ENCODE measurements at regions not wholly inside any gene's neighbourhood (a gene's known extent, or its start where the extent isn't known, plus 50 kb on each side); places are given as distances from the start of the nearest gene placed in this dataset.

DNA sequence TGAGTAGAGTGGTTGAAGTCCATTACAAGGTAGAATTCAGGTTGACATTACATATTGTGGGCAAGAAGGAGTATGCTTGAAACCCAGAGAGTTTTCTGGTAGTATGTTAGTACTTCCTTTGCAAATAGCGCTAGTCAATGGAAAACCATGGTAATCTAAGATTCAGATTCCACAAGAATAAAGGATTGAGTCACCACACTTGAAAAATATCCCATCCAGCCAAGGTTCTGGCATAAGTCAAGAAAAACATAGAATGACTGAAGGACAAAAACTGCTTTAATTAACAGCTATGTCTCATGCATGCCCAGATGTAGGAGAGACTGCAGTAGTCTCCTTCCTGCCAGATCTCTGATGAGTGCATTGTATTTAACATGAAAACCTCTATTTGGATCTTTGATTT is 469.8 kb downstream of the BMP2 start:
- no peak for DNase-seq (ENCODE audit: low spot score)
- Histone ChIP-seq H3K4me1 (ENCODE audit: control insufficient read depth in 4 of 4, insufficient read depth in 4 of 4, low read length in 3 of 4) (no peaks in the 10 kb centered on the region), H3K27ac (ENCODE audit: low read depth in 1 of 2, low read length in 2 of 2) (no peak overlapping the region), H3K36me3 (ENCODE audit: control insufficient read depth in 4 of 4, insufficient read depth in 3 of 4, low read depth in 1 of 4, low read length in 3 of 4) (no peaks in the 10 kb centered on the region), H3K4me3 (ENCODE audit: low read depth in 1 of 3, low read length in 3 of 3) (no peak overlapping the region), H3K27me3 (ENCODE audit: control insufficient read depth in 4 of 4, insufficient read depth in 4 of 4, low read length in 3 of 4) (no peaks in the 10 kb centered on the region), H3K9ac (ENCODE audit: low read depth in 1 of 2, low read length in 2 of 2) (no peak overlapping the region), H3K9me3 (ENCODE audit: control insufficient read depth in 4 of 4, low read length in 3 of 4) (peaks cover 1 to 8% (median 4%) of the 10 kb centered on the region in 4 donors)
- TF ChIP-seq HNF4G (IDR thresholded peaks at IDR 0.05) = no peak
- TF ChIP-seq, protein P1, sequence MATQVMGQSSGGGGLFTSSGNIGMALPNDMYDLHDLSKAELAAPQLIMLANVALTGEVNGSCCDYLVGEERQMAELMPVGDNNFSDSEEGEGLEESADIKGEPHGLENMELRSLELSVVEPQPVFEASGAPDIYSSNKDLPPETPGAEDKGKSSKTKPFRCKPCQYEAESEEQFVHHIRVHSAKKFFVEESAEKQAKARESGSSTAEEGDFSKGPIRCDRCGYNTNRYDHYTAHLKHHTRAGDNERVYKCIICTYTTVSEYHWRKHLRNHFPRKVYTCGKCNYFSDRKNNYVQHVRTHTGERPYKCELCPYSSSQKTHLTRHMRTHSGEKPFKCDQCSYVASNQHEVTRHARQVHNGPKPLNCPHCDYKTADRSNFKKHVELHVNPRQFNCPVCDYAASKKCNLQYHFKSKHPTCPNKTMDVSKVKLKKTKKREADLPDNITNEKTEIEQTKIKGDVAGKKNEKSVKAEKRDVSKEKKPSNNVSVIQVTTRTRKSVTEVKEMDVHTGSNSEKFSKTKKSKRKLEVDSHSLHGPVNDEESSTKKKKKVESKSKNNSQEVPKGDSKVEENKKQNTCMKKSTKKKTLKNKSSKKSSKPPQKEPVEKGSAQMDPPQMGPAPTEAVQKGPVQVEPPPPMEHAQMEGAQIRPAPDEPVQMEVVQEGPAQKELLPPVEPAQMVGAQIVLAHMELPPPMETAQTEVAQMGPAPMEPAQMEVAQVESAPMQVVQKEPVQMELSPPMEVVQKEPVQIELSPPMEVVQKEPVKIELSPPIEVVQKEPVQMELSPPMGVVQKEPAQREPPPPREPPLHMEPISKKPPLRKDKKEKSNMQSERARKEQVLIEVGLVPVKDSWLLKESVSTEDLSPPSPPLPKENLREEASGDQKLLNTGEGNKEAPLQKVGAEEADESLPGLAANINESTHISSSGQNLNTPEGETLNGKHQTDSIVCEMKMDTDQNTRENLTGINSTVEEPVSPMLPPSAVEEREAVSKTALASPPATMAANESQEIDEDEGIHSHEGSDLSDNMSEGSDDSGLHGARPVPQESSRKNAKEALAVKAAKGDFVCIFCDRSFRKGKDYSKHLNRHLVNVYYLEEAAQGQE (IDR thresholded peaks at IDR 0.05) = no peak
- no peak for TF ChIP-seq EGR1 (IDR thresholded peaks at IDR 0.05; ENCODE audit: low read depth in 2 of 2)
- TF ChIP-seq TAF1 (conservative IDR thresholded peaks at IDR 0.05) = no peak
- no peak for TF ChIP-seq RAD21 (IDR thresholded peaks at IDR 0.05)
- TF ChIP-seq, protein P2, sequence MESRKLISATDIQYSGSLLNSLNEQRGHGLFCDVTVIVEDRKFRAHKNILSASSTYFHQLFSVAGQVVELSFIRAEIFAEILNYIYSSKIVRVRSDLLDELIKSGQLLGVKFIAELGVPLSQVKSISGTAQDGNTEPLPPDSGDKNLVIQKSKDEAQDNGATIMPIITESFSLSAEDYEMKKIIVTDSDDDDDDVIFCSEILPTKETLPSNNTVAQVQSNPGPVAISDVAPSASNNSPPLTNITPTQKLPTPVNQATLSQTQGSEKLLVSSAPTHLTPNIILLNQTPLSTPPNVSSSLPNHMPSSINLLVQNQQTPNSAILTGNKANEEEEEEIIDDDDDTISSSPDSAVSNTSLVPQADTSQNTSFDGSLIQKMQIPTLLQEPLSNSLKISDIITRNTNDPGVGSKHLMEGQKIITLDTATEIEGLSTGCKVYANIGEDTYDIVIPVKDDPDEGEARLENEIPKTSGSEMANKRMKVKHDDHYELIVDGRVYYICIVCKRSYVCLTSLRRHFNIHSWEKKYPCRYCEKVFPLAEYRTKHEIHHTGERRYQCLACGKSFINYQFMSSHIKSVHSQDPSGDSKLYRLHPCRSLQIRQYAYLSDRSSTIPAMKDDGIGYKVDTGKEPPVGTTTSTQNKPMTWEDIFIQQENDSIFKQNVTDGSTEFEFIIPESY (IDR thresholded peaks at IDR 0.05) = no peak
- TF ChIP-seq HNF4A (conservative IDR thresholded peaks at IDR 0.05) = no peak
- no peak for TF ChIP-seq GABPA (IDR thresholded peaks at IDR 0.05 in 1 of 2, conservative IDR thresholded peaks at IDR 0.05 in 1 of 2)
- TF ChIP-seq MAX (IDR thresholded peaks at IDR 0.05) = no peak
- TF ChIP-seq SP1 (IDR thresholded peaks at IDR 0.05) = no peak
- no peak for TF ChIP-seq JUND (IDR thresholded peaks at IDR 0.05)
- TF ChIP-seq NR2F2 (IDR thresholded peaks at IDR 0.05) = no peak
- TF ChIP-seq, protein P3, sequence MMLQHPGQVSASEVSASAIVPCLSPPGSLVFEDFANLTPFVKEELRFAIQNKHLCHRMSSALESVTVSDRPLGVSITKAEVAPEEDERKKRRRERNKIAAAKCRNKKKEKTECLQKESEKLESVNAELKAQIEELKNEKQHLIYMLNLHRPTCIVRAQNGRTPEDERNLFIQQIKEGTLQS (IDR thresholded peaks at IDR 0.05) = no peak
- TF ChIP-seq FOXA1 (IDR thresholded peaks at IDR 0.05) = no peak
- TF ChIP-seq RXRA (IDR thresholded peaks at IDR 0.05) = no peak
- TF ChIP-seq YY1 (IDR thresholded peaks at IDR 0.05) = no peak
- no peak for TF ChIP-seq FOXA2 (IDR thresholded peaks at IDR 0.05)
- 86% methylated on average over 1 of the region's 1 CpG for WGBS

DNA sequence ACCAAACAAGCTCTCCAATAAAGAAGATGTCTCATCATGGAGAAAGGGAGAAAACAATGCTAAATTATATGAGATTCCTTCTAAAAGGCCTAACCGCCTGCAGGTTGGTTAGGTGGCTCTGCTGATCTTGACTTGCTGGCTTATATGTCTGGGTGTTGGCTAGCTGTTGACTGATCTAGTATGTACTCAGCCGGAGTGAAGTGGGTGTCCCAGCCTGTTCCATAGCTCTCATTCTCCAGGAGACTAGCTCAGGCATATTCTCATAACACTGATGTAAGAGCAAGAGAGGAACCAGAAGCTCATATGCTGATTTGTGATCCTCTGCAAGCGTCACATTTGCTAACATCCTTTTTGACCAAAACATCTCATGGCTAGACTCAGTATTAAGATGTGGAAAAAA is 473.0 kb downstream of the BMP2 start:
- H3K4me1 ChIP-seq (ENCODE audit: control insufficient read depth in 4 of 4, insufficient read depth in 4 of 4, low read length in 3 of 4) = no peaks in the 10 kb centered on the region
- H3K27ac ChIP-seq (ENCODE audit: low read depth in 1 of 2, low read length in 2 of 2) = no peak overlapping the region
- no peak for TF ChIP-seq GABPA (IDR thresholded peaks at IDR 0.05 in 1 of 2, conservative IDR thresholded peaks at IDR 0.05 in 1 of 2)
- TF ChIP-seq EGR1 (IDR thresholded peaks at IDR 0.05; ENCODE audit: low read depth in 2 of 2) = no peak
- no peak for TF ChIP-seq HNF4G (IDR thresholded peaks at IDR 0.05)
- TF ChIP-seq SP1 (IDR thresholded peaks at IDR 0.05) = no peak
- TF ChIP-seq, protein P4, sequence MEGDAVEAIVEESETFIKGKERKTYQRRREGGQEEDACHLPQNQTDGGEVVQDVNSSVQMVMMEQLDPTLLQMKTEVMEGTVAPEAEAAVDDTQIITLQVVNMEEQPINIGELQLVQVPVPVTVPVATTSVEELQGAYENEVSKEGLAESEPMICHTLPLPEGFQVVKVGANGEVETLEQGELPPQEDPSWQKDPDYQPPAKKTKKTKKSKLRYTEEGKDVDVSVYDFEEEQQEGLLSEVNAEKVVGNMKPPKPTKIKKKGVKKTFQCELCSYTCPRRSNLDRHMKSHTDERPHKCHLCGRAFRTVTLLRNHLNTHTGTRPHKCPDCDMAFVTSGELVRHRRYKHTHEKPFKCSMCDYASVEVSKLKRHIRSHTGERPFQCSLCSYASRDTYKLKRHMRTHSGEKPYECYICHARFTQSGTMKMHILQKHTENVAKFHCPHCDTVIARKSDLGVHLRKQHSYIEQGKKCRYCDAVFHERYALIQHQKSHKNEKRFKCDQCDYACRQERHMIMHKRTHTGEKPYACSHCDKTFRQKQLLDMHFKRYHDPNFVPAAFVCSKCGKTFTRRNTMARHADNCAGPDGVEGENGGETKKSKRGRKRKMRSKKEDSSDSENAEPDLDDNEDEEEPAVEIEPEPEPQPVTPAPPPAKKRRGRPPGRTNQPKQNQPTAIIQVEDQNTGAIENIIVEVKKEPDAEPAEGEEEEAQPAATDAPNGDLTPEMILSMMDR (IDR thresholded peaks at IDR 0.05; ENCODE audit: low read depth, low read length, missing input control) = no peak
- TF ChIP-seq, protein P3 (IDR thresholded peaks at IDR 0.05) = no peak
- TF ChIP-seq TAF1 (conservative IDR thresholded peaks at IDR 0.05) = no peak
- TF ChIP-seq, protein P2 (IDR thresholded peaks at IDR 0.05) = no peak
- no peaks in the 10 kb centered on the region for H3K9me3 ChIP-seq (ENCODE audit: control insufficient read depth in 4 of 4, low read length in 3 of 4)
- H3K27me3 ChIP-seq (ENCODE audit: control insufficient read depth in 4 of 4, insufficient read depth in 4 of 4, low read length in 3 of 4) = no peaks in the 10 kb centered on the region
- no peaks in the 10 kb centered on the region for H3K36me3 ChIP-seq (ENCODE audit: control insufficient read depth in 4 of 4, insufficient read depth in 3 of 4, low read depth in 1 of 4, low read length in 3 of 4)
- H3K4me3 ChIP-seq (ENCODE audit: low read depth in 1 of 3, low read length in 3 of 3) = no peak overlapping the region
- no peak for DNase-seq (ENCODE audit: low spot score)
- no peak overlapping the region for H3K9ac ChIP-seq (ENCODE audit: low read depth in 1 of 2, low read length in 2 of 2)
- 95% methylated on average over 3 of the region's 3 CpGs for WGBS

Measured in liver (tissue), 8 donors.